Smooth muscle cell (in vitro differentiated cells): ENCODE measurements at regions not wholly inside any gene's neighbourhood (a gene's known extent, or its start where the extent isn't known, plus 50 kb on each side); places are given as distances from the start of the nearest gene placed in this dataset.
A peak's percentile ranks its signal among the peaks of the same experiment; 100 is the strongest.

ENCODE experiments used
- DNase-seq: peaks from one replicate; lab custom pipeline; 2025; ENCODE audit not compliant: unreplicated experiment; lab: John Stamatoyannopoulos, UW
- H2AFZ ChIP-seq: fragments of 200-600 bp; sonication (generic); 2 replicates; pipeline ENCODE4 v1.6.0; 2016; ENCODE audit warnings: antibody characterized with exemption, low read depth, mild to moderate bottlenecking
- H3F3A ChIP-seq: fragments of 200-600 bp; sonication (generic); 2 replicates; pipeline ENCODE4 v1.6.0; 2017; ENCODE audit warnings: antibody characterized with exemption, low read depth
- H3K27ac ChIP-seq: fragments of 200-600 bp; sonication (generic); 2 replicates; pipeline ENCODE4 v1.5.1; 2016; ENCODE audit warnings: low read depth, mild to moderate bottlenecking
- H3K27me3 ChIP-seq: fragments of 200-600 bp; sonication (generic); 2 replicates; pipeline ENCODE4 v1.6.1; 2016; ENCODE audit warnings: low read depth, mild to moderate bottlenecking
- H3K36me3 ChIP-seq: fragments of 200-600 bp; sonication (generic); 2 replicates; pipeline ENCODE4 v1.5.1; 2016; ENCODE audit warnings: low read depth
- H3K4me1 ChIP-seq: fragments of 200-600 bp; sonication (generic); 2 replicates; pipeline ENCODE4 v1.5.1; 2016; ENCODE audit warnings: low read depth
- H3K4me2 ChIP-seq: fragments of 200-600 bp; sonication (generic); 2 replicates; pipeline ENCODE4 v1.6.0; 2016; ENCODE audit warnings: mild to moderate bottlenecking
- H3K4me3 ChIP-seq: fragments of 200-600 bp; sonication (generic); 2 replicates; pipeline ENCODE4 v1.5.1; 2016; ENCODE audit warnings: mild to moderate bottlenecking
- H3K79me2 ChIP-seq: fragments of 200-600 bp; sonication (generic); 2 replicates; pipeline ENCODE4 v1.6.0; 2016; ENCODE audit warnings: low read depth, mild to moderate bottlenecking
- H3K9ac ChIP-seq: fragments of 200-600 bp; sonication (generic); 2 replicates; pipeline ENCODE4 v1.6.0; 2016; ENCODE audit warnings: low read depth
- H3K9me3 ChIP-seq: fragments of 200-600 bp; sonication (generic); replicated peaks from 2 replicates; pipeline ENCODE4 v1.5.1; 2016; ENCODE audit warnings: low read depth
- H4K20me1 ChIP-seq: fragments of 200-600 bp; sonication (generic); 2 replicates; pipeline ENCODE4 v1.6.0; 2016; ENCODE audit warnings: low read depth
- WGBS: methylation state at CpG from one replicate; pipeline ENCODE4 v1.1.7; 2016; ENCODE audit warnings: low lambda C conversion rate; 5-methylcytosine and 5-hydroxymethylcytosine counted together
- TF ChIP-seq, protein P1 (sequence below): fragments of 200-600 bp; sonication (generic); IDR thresholded peaks from 2 replicates; pipeline ENCODE4 v1.5.1; 2017; ENCODE audit warnings: borderline replicate concordance, mild to moderate bottlenecking, antibody characterized with exemption; ENCODE audit not compliant: insufficient read depth, poor library complexity, severe bottlenecking

DNA sequence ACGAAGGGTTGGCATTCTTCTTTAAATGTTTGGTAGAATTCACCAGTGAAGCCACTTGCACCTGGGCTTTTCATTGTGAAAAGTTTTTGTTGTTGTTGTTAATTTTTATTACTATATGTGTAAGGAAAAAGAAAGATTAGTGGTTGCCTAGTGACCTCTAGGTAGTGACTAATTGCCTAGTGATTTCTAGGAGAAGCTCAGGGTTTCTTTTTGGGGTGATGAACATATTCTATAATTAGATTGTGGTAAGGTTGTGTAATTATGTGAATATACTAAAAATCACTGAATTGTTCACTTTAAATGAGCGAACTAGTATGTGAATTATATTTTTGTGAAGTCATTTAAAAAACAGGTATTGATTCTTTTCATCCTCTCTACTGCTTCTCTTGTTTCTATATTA lies 123.8 kb upstream of the TMEM170B start:
- no peaks in the 10 kb centered on the region for H3F3A ChIP-seq
- TF ChIP-seq, protein P1, sequence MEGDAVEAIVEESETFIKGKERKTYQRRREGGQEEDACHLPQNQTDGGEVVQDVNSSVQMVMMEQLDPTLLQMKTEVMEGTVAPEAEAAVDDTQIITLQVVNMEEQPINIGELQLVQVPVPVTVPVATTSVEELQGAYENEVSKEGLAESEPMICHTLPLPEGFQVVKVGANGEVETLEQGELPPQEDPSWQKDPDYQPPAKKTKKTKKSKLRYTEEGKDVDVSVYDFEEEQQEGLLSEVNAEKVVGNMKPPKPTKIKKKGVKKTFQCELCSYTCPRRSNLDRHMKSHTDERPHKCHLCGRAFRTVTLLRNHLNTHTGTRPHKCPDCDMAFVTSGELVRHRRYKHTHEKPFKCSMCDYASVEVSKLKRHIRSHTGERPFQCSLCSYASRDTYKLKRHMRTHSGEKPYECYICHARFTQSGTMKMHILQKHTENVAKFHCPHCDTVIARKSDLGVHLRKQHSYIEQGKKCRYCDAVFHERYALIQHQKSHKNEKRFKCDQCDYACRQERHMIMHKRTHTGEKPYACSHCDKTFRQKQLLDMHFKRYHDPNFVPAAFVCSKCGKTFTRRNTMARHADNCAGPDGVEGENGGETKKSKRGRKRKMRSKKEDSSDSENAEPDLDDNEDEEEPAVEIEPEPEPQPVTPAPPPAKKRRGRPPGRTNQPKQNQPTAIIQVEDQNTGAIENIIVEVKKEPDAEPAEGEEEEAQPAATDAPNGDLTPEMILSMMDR = no peak
- H2AFZ ChIP-seq = no peak overlapping the region
- 74% methylated on average over 2 of the region's 2 CpGs for WGBS
- no peaks in the 10 kb centered on the region for H3K79me2 ChIP-seq
- H3K27ac ChIP-seq = peak overlapping the region; percentile 90
- H3K9ac ChIP-seq = peak overlapping the region; percentile 56
- no peak overlapping the region for H3K4me3 ChIP-seq
- H3K9me3 ChIP-seq = no peaks in the 10 kb centered on the region
- peak overlapping the region; percentile 39 for H3K4me2 ChIP-seq
- H3K36me3 ChIP-seq = no peaks in the 10 kb centered on the region
- no peaks in the 10 kb centered on the region for H4K20me1 ChIP-seq
- H3K27me3 ChIP-seq = no peaks in the 10 kb centered on the region
- DNase-seq = no peak
- peaks cover 17% of the 10 kb centered on the region for H3K4me1 ChIP-seq

DNA sequence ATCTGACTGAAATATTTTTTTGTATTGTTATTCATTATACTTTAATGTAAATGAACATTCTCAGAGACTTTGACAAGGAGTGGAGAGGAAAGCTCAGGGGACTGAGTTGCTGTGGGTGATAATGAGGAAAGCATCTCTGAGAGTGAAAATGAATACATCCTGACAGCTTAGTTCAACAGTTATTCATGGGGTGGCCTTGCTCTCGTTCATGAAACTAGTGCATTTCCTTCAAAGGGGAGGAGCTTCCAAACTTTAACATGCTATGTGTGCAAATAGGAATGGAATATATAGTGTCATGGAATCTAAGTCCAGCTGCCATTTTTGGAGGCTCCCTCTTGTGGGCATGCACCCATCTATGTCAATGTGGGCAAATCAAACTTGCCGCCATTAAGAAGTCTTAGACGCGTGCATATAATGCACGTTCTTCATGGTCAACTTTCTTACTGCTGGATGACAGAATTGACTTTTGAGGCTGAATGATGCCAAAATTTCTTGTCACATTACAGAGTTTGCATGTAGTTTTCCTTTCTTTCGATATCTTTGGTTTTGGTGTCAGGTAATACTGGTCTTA lies 124.3 kb upstream of the TMEM170B start:
- Histone ChIP-seq H3K4me2 (peak overlapping the region; percentile 39), H3F3A (no peaks in the 10 kb centered on the region), H3K27ac (peak overlapping the region; percentile 90), H3K36me3 (no peaks in the 10 kb centered on the region), H2AFZ (no peak overlapping the region), H3K9ac (peak overlapping the region; percentile 14), H3K4me3 (no peak overlapping the region), H3K9me3 (no peaks in the 10 kb centered on the region), H4K20me1 (no peaks in the 10 kb centered on the region), H3K79me2 (no peaks in the 10 kb centered on the region), H3K27me3 (no peaks in the 10 kb centered on the region), H3K4me1 (peaks cover 17% of the 10 kb centered on the region)
- TF ChIP-seq, protein P1 = no peak
- no peak for DNase-seq
- WGBS = 97% methylated on average over 6 of the region's 6 CpGs

GRCh38 chr6:11412616-11413015 lies 124.9 kb upstream of the TMEM170B start:
- H3K79me2 ChIP-seq = no peaks in the 10 kb centered on the region
- H2AFZ ChIP-seq = peak overlapping the region; percentile 30
- no peaks in the 10 kb centered on the region for H3F3A ChIP-seq
- peak overlapping the region; percentile 15 for H3K9ac ChIP-seq
- peak overlapping the region; percentile 90 for H3K27ac ChIP-seq
- no peak overlapping the region for H3K4me3 ChIP-seq
- 94% methylated on average over 3 of the region's 3 CpGs for WGBS
- no peaks in the 10 kb centered on the region for H4K20me1 ChIP-seq
- TF ChIP-seq, protein P1 = no peak
- DNase-seq = no peak
- H3K4me2 ChIP-seq = no peak overlapping the region
- H3K9me3 ChIP-seq = no peaks in the 10 kb centered on the region
- H3K27me3 ChIP-seq = no peaks in the 10 kb centered on the region
- H3K36me3 ChIP-seq = no peaks in the 10 kb centered on the region
- H3K4me1 ChIP-seq = peaks cover 17% of the 10 kb centered on the region

DNA sequence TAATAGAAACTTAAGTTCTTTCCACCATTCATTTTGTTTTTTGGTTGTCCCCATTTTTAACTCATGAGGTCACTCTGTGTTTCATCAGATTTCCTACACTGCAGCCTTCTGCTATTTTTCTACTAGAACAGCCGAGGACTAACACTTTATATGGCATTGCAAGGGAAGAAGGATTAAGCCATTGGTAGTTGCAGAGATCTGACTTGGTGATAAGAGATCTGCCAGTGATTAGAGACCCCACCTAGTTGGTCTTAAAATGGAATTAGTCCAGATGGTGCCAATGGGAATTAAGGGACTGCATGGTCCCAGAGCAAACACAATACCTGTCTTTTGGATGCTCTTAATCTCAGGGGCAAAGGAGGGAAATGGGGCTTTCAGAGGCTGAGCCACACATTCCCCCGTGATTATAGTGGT lies 125.5 kb upstream of the TMEM170B start:
- Histone ChIP-seq H3K27me3 (no peaks in the 10 kb centered on the region), H3F3A (no peaks in the 10 kb centered on the region), H3K79me2 (no peaks in the 10 kb centered on the region), H3K4me3 (no peak overlapping the region), H3K36me3 (no peaks in the 10 kb centered on the region), H3K9me3 (no peaks in the 10 kb centered on the region), H3K4me1 (peaks cover 17% of the 10 kb centered on the region), H3K4me2 (peak overlapping the region; percentile 23), H2AFZ (peak overlapping the region; percentile 30), H3K9ac (peak overlapping the region; percentile 15), H4K20me1 (no peaks in the 10 kb centered on the region), H3K27ac (peak overlapping the region; percentile 90)
- TF ChIP-seq, protein P1 = no peak
- 26% methylated on average over 2 of the region's 2 CpGs for WGBS
- DNase-seq = no peak
